HCT116 (cell line): ENCODE measurements at regions not wholly inside any gene's neighbourhood (a gene's known extent, or its start where the extent isn't known, plus 50 kb on each side); places are given as distances from the start of the nearest gene placed in this dataset.
A peak's percentile ranks its signal among the peaks of the same experiment; 100 is the strongest.

ENCODE experiments used
- ATAC-seq: fragments of 200-7000 bp; cut with Tn5 transposase; 2 replicates; pipeline ENCODE4 v1.9.1; 2020; ENCODE audit warnings: mild to moderate bottlenecking, moderate library complexity
- BruUV-seq: library from RNA; stranded (reverse); fragments of 400-500 nt; replicated peaks from 2 replicates; lab custom pipeline; 2021; lab: Mats Ljungman, UMichigan
- CTCF ChIA-PET: fragments of 300-600 bp; sonication (Branson Sonifier 250); formaldehyde crosslinking; loops from one replicate; lab custom pipeline; 2021; ENCODE audit warnings: antibody characterized with exemption; lab: Charles Lee
- POLR2A ChIA-PET: fragments of 300-600, 350-600 bp; sonication (Branson Sonifier 250); formaldehyde crosslinking; loops from one replicate; lab custom pipeline; 2021; ENCODE audit warnings: antibody characterized with exemption; lab: Charles Lee
- RAD21 ChIA-PET, 2 experiments: fragments of 300-600 bp; sonication (Branson Sonifier 250); formaldehyde crosslinking; loops; one replicate each; lab custom pipeline; 2023; ENCODE audit warnings: low total read pairs in 2 of 2; ENCODE audit not compliant: uncharacterized antibody in 2 of 2, unreplicated experiment in 2 of 2, low non-redundant PET in 1 of 2; lab: Charles Lee
- DNase-seq: peaks from one replicate; pipeline ENCODE4 v3.0.0-alpha.2; 2010; ENCODE audit warnings: low read depth, low spot score
- H2AFZ ChIP-seq: fragments of 200-600 bp; shearing (Covaris generic), sonication (generic); 2 replicates; pipeline ENCODE4 v1.6.1; 2017; ENCODE audit warnings: low read depth, mixed run types, mixed read lengths, antibody characterized with exemption, low read length; ENCODE audit not compliant: poor library complexity, severe bottlenecking
- H3K27ac ChIP-seq: 2 replicates; pipeline ENCODE4 v1.5.1; 2012; ENCODE audit warnings: low read depth, low read length
- H3K27me3 ChIP-seq: fragments of 200-600 bp; sonication (generic); 2 replicates; pipeline ENCODE4 v1.6.1; 2016; ENCODE audit warnings: mixed run types, low read length, mixed read lengths; ENCODE audit not compliant: insufficient read depth
- H3K36me3 ChIP-seq, 2 experiments: fragments of 200-500 bp in 1 of 2; fragments of 200-600 bp in 1 of 2; sonication (Bioruptor generic) in 1 of 2; sonication (generic) in 1 of 2; 2 replicates each; pipeline versions ENCODE4 v1.5.1 to v1.6.1; 2014 to 2016; ENCODE audit warnings: low read length in 2 of 2, inconsistent platforms in 1 of 2, mixed read lengths in 1 of 2, mixed run types in 1 of 2; ENCODE audit not compliant: insufficient read depth in 2 of 2, control insufficient read depth in 1 of 2
- H3K4me1 ChIP-seq, 2 experiments: fragments of 200-600 bp in 1 of 2; sonication (generic) in 1 of 2; 2 replicates each; pipeline versions ENCODE4 v1.5.1 to v1.6.1; 2012 to 2017; ENCODE audit warnings: low read length in 2 of 2, inconsistent platforms in 1 of 2, mild to moderate bottlenecking in 1 of 2, mixed read lengths in 1 of 2, mixed run types in 1 of 2, moderate library complexity in 1 of 2; ENCODE audit not compliant: insufficient read depth in 2 of 2, control insufficient read depth in 1 of 2
- H3K4me2 ChIP-seq: fragments of 200-600 bp; sonication (generic); 2 replicates; pipeline ENCODE4 v1.6.1; 2017; ENCODE audit warnings: mixed run types, low read length, mixed read lengths
- H3K4me3 ChIP-seq, 2 experiments: fragments of 200-600 bp in 1 of 2; sonication (generic) in 1 of 2; replicated peaks in 1 of 2; 2 replicates each; pipeline ENCODE4 v1.5.1; 2011 to 2016; ENCODE audit warnings: low read length in 2 of 2, control low read depth in 1 of 2, low read depth in 1 of 2, mild to moderate bottlenecking in 1 of 2, mixed read lengths in 1 of 2, mixed run types in 1 of 2
- H3K79me2 ChIP-seq: fragments of 200-600 bp; sonication (generic); 2 replicates; pipeline ENCODE4 v1.6.1; 2017; ENCODE audit warnings: mild to moderate bottlenecking, mixed run types, low read length, moderate library complexity, mixed read lengths; ENCODE audit not compliant: insufficient read depth
- H3K9ac ChIP-seq: fragments of 200-600 bp; sonication (generic); 2 replicates; pipeline ENCODE4 v1.6.1; 2016; ENCODE audit warnings: low read length, mixed read lengths
- H3K9me2 ChIP-seq: fragments of 200-600 bp; sonication (generic), shearing (Covaris generic); 2 replicates; pipeline ENCODE4 v1.6.1; 2017; ENCODE audit warnings: mixed run types, mild to moderate bottlenecking, moderate library complexity; ENCODE audit not compliant: insufficient read depth
- H3K9me3 ChIP-seq, 2 experiments: fragments of 200-500 bp in 1 of 2; fragments of 200-600 bp in 1 of 2; sonication (Bioruptor generic) in 1 of 2; sonication (generic) in 1 of 2; 2 replicates each; pipeline ENCODE4 v1.6.1; 2014 to 2017; ENCODE audit warnings: low read length in 2 of 2, mixed read lengths in 2 of 2, inconsistent platforms in 1 of 2, low read depth in 1 of 2, mild to moderate bottlenecking in 1 of 2, mixed run types in 1 of 2, moderate library complexity in 1 of 2; ENCODE audit not compliant: control insufficient read depth in 1 of 2, insufficient read depth in 1 of 2
- H4K20me1 ChIP-seq: fragments of 200-600 bp; sonication (generic), shearing (Covaris generic); 2 replicates; pipeline ENCODE4 v1.6.1; 2017; ENCODE audit warnings: mixed run types, mild to moderate bottlenecking, moderate library complexity; ENCODE audit not compliant: insufficient read depth
- CEBPB ChIP-seq: IDR thresholded peaks from 2 replicates; pipeline ENCODE4 v1.6.1; 2012; ENCODE audit warnings: low read depth
- EZH2phosphoT487 ChIP-seq: fragments of 200-600 bp; IDR thresholded peaks from 2 replicates; pipeline ENCODE4 v1.6.1; 2018; ENCODE audit warnings: antibody characterized with exemption, borderline replicate concordance
- RAD21 ChIP-seq: IDR thresholded peaks from 2 replicates; pipeline ENCODE4 v1.6.1; 2012; ENCODE audit warnings: low read depth, mild to moderate bottlenecking
- YY1 ChIP-seq: IDR thresholded peaks from 2 replicates; pipeline ENCODE4 v1.6.1; 2011; ENCODE audit warnings: low read length, low read depth, moderate library complexity, mild to moderate bottlenecking; ENCODE audit not compliant: insufficient replicate concordance; ENCODE audit errors: extremely low read depth
- intact Hi-C: fragments of 100-400 bp; cut with micrococcal nuclease; formaldehyde crosslinking; loops from 2 replicates; pipeline ENCODE4 v1.10.0; 2022
- TF ChIP-seq, protein P1 (sequence below): IDR thresholded peaks from 2 replicates; pipeline ENCODE4 v1.6.1; 2012
- TF ChIP-seq, protein P2 (sequence below): IDR thresholded peaks from 2 replicates; pipeline ENCODE4 v1.6.1; 2012; ENCODE audit warnings: low read depth
- TF ChIP-seq, protein P3 (sequence below), 3 experiments: fragments of 200-600 bp in 1 of 3; sonication (generic) in 1 of 3; IDR thresholded peaks in 2 of 3; conservative IDR thresholded peaks in 1 of 3; 2 replicates each; pipeline ENCODE4 v1.5.1; 2012 to 2017; ENCODE audit warnings: low read depth in 2 of 3, low read length in 2 of 3, antibody characterized with exemption in 1 of 3, borderline replicate concordance in 1 of 3, control low read depth in 1 of 3, mild to moderate bottlenecking in 1 of 3, mixed read lengths in 1 of 3, mixed run types in 1 of 3, moderate library complexity in 1 of 3; ENCODE audit not compliant: insufficient read depth in 1 of 3

DNA sequence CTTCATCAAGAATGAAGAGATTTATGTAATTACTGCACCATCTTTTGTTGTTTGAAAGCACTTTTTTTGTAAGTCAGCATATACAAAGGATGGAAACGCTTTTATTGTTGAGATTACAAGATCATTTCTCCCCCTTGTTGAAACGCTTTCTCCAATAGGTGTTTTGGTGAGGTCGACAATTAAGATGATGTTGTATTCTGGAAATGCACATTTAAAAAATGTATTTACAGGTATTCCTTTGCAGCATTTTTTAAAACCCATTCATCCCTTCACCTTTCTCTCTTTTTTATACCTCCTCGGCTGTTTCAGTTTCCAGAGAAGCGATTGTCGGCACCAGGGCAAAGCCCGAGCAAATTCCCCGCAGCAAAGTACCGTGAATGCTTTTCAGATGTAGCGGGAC is 499.9 kb downstream of the VRK1 start:
- no peaks in the 10 kb centered on the region for H3K9me2 ChIP-seq
- H3K4me3 ChIP-seq: no peak overlapping the region
- ChIA-PET RAD21 (no interaction called here), CTCF (interaction anchor here (1.3 kb wide), 1 partner anchor 28 kb away, joined by 3 read pairs; no protein-coding TSS in a partner anchor), POLR2A (no interaction called here)
- TF ChIP-seq, protein P1, sequence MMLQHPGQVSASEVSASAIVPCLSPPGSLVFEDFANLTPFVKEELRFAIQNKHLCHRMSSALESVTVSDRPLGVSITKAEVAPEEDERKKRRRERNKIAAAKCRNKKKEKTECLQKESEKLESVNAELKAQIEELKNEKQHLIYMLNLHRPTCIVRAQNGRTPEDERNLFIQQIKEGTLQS: no peak
- TF ChIP-seq EZH2phosphoT487: no peak
- no peak for TF ChIP-seq RAD21
- no peaks in the 10 kb centered on the region for H3K79me2 ChIP-seq
- H4K20me1 ChIP-seq: no peaks in the 10 kb centered on the region
- no peak overlapping the region for H2AFZ ChIP-seq
- H3K27ac ChIP-seq: no peak overlapping the region
- BruUV-seq: no TSS peak
- no peak overlapping the region for H3K9ac ChIP-seq
- no peaks in the 10 kb centered on the region for H3K4me1 ChIP-seq
- H3K9me3 ChIP-seq: no peaks in the 10 kb centered on the region
- intact Hi-C loops: loop anchor here (10.0 kb wide), 1 partner anchor 288 kb away; no protein-coding TSS in a partner anchor
- H3K36me3 ChIP-seq: no peaks in the 10 kb centered on the region
- no peak overlapping the region for H3K4me2 ChIP-seq
- DNase-seq: no peak
- H3K27me3 ChIP-seq: peaks cover 15% of the 10 kb centered on the region; the same call in 1 of the 2 replicates
- no peak for ATAC-seq

DNA sequence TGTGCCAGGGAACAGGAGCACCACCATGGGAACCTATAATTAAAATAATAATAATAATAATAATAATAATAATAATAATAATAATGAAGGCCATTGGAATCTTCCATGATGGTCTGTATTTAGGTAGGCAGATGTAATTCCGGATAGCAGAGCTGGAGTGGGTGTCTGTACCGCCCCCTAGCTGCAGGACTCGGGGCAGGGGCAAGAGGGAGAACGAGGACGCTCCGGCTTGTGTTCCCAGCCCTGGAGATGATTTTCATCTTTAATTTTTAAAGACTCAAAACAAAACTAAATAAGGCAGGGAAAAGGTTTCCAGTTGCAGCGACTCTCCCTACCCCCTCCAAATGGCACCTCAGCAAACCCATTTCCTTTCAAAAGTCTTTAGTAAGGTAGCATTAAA is 501.1 kb downstream of the VRK1 start:
- Histone ChIP-seq H3K9me3 (no peaks in the 10 kb centered on the region), H3K4me3 (no peak overlapping the region), H3K27me3 (0 out of 2 replicates have a peak, but pooled peaks cover 4% of the 10 kb centered on the region), H4K20me1 (no peaks in the 10 kb centered on the region), H3K27ac (no peak overlapping the region), H3K4me1 (no peaks in the 10 kb centered on the region), H3K9me2 (no peaks in the 10 kb centered on the region), H2AFZ (peak overlapping the region; percentile 24), H3K4me2 (0 out of 2 replicates have a peak overlapping the region, but pooled peaks have one; percentile 16), H3K36me3 (no peaks in the 10 kb centered on the region), H3K79me2 (no peaks in the 10 kb centered on the region), H3K9ac (no peak overlapping the region)
- BruUV-seq: no TSS peak
- ChIA-PET CTCF (interaction anchor here (1.3 kb wide), 2 partner anchors 30 to 114 kb away, joined by 3 to 5 read pairs; no protein-coding TSS in a partner anchor), POLR2A (no interaction called here), RAD21 (interaction anchor here in 1 of 2 experiments (0.6 kb wide), 2 partner anchors 113 to 1126 kb away, joined by 3 read pairs; no protein-coding TSS in a partner anchor)
- ATAC-seq (peak; percentile 85), DNase-seq (no peak)
- intact Hi-C loops: loop anchor here (10.0 kb wide), 1 partner anchor 286 kb away; no protein-coding TSS in a partner anchor
- TF ChIP-seq RAD21 (peak; percentile 59), YY1 (no peak), CEBPB (no peak)
- TF ChIP-seq, protein P2, sequence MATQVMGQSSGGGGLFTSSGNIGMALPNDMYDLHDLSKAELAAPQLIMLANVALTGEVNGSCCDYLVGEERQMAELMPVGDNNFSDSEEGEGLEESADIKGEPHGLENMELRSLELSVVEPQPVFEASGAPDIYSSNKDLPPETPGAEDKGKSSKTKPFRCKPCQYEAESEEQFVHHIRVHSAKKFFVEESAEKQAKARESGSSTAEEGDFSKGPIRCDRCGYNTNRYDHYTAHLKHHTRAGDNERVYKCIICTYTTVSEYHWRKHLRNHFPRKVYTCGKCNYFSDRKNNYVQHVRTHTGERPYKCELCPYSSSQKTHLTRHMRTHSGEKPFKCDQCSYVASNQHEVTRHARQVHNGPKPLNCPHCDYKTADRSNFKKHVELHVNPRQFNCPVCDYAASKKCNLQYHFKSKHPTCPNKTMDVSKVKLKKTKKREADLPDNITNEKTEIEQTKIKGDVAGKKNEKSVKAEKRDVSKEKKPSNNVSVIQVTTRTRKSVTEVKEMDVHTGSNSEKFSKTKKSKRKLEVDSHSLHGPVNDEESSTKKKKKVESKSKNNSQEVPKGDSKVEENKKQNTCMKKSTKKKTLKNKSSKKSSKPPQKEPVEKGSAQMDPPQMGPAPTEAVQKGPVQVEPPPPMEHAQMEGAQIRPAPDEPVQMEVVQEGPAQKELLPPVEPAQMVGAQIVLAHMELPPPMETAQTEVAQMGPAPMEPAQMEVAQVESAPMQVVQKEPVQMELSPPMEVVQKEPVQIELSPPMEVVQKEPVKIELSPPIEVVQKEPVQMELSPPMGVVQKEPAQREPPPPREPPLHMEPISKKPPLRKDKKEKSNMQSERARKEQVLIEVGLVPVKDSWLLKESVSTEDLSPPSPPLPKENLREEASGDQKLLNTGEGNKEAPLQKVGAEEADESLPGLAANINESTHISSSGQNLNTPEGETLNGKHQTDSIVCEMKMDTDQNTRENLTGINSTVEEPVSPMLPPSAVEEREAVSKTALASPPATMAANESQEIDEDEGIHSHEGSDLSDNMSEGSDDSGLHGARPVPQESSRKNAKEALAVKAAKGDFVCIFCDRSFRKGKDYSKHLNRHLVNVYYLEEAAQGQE: no peak
- TF ChIP-seq, protein P3, sequence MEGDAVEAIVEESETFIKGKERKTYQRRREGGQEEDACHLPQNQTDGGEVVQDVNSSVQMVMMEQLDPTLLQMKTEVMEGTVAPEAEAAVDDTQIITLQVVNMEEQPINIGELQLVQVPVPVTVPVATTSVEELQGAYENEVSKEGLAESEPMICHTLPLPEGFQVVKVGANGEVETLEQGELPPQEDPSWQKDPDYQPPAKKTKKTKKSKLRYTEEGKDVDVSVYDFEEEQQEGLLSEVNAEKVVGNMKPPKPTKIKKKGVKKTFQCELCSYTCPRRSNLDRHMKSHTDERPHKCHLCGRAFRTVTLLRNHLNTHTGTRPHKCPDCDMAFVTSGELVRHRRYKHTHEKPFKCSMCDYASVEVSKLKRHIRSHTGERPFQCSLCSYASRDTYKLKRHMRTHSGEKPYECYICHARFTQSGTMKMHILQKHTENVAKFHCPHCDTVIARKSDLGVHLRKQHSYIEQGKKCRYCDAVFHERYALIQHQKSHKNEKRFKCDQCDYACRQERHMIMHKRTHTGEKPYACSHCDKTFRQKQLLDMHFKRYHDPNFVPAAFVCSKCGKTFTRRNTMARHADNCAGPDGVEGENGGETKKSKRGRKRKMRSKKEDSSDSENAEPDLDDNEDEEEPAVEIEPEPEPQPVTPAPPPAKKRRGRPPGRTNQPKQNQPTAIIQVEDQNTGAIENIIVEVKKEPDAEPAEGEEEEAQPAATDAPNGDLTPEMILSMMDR (IDR thresholded peaks at IDR 0.05 in 2 of 3, conservative IDR thresholded peaks at IDR 0.05 in 1 of 3; ENCODE audit: borderline replicate concordance in 1 of 3, insufficient read depth in 1 of 3, low read depth in 2 of 3, low read length in 2 of 3): peak in 2 of 3 experiments; percentile 65 to 81; a peak in 4 of 6 replicates
